HG02623 (cell line): ENCODE measurements at regions not wholly inside any gene's neighbourhood (a gene's known extent, or its start where the extent isn't known, plus 50 kb on each side); places are given as distances from the start of the nearest gene placed in this dataset.

Experiments
- ATAC-seq: cut with Tn5 transposase; IDR thresholded peaks from one replicate; pipeline ENCODE4 v1.9.1; 2021; ENCODE audit warnings: moderate library complexity; ENCODE audit not compliant: unreplicated experiment

DNA sequence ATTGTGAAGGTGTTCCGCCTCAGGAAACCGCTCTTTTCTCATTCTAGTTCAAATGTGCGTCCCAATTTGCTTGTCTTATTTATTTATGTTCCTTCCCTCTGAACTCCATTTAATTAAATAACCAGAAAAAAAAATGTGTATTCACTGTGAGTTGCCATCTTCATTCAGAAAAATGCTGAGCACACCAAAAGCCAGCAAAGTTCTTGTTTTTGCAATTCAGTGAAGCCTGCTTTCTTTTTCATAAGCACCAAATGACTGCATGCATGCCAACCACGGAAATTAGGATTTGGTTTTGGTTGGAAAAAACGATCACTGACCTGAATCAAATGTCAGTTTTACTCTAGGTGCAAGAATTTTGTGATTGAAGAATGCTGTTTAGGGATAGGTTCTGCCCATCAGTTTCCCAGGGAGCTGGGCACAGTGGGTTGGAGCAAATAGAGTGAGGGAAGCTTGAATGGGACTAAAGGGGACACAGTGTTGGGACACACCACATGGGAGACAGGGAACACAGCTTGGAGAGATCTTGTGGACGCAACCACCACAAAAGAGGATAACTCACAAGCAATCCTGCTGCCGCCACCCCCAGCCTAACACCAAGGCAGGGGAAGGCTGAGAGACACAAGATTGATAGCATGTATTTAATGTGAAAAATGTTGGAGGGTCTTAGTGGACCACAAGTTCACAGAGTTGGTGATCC, 183.4 kb upstream of the GALNT2 start:
- ATAC-seq: no peak

DNA sequence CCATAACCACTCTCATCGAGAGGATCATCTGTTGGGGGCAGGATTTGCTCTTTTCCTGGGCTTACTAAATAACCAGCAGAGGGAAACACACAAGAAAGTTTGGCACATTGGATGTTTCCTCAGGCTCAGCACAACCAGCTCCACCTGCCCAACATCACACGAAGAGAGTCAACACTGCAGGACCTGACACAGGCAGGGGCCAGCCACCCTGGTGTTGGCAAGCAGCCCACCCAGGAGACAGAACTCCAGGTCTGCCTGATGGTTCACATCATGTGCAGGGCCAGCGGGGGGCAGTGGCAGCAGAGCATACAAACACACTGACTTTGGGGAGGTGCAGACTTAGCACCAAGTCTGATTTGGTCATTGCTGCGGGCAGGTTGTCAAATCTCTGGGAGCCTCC, 182.3 kb upstream of the GALNT2 start:
- ATAC-seq: no peak

DNA sequence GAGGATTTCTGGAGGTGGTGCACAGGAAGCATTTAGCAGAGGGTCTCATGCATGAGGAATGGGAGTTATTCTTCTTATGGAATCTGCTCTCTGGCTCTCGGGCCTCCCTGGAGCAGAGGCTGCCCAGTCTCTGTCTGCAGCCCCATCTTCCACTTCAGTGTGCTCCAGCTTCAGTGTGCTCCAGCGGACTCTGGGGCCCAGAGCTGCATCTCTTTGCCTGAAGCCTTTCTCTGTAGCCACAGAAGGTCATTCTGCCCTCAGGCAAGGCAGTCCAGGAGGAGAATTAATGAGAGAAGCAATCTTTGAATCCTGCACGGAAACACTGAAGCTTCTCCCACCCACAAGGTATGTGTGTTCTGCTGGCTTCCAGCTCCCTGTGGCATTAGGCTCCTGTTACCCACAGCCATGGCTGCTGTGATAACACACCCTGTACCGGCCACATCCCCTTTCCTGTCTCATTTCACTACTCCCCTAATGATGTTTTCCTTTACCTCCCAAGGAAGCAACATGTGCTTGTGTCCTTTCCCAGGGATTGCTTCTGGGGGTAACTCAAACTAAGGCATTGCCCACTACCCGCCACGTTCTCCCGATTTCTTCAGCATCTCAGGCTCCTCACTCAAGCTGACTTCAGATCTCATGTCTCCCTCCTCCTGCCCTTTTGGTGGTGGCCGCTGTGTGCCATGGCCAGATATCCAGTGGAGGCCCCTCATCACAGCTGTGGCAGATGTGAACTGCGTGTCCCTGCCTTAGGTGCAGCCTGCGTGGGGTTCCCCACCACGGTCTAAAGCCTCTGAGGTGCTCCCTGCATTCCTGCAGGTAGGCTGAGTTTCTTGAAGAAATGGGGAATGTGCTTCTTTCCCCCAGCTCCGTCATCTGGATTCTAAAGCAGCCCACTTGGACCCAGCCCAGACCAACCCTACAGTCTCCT, 181.2 kb upstream of the GALNT2 start:
- no peak for ATAC-seq

DNA sequence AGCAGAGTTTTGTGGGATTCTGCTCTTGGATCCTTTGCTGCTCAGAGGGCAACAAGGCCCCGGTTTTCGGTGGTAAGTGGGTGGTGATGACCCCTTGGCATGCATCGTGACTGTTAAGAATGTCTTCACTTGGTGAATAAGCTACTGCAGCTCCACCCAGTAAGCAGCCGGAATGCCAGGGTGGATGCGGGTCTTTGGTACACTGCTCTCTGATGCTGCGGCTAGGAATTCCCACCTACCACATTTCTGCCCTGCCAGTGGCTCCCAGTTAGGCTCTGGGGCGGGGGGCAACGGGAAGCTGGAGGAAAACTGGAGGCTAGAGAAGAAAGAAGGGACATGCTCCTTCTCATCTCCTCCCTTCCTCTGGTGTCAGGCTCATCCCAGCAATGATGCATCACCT, 180.4 kb upstream of the GALNT2 start:
- no peak for ATAC-seq

DNA sequence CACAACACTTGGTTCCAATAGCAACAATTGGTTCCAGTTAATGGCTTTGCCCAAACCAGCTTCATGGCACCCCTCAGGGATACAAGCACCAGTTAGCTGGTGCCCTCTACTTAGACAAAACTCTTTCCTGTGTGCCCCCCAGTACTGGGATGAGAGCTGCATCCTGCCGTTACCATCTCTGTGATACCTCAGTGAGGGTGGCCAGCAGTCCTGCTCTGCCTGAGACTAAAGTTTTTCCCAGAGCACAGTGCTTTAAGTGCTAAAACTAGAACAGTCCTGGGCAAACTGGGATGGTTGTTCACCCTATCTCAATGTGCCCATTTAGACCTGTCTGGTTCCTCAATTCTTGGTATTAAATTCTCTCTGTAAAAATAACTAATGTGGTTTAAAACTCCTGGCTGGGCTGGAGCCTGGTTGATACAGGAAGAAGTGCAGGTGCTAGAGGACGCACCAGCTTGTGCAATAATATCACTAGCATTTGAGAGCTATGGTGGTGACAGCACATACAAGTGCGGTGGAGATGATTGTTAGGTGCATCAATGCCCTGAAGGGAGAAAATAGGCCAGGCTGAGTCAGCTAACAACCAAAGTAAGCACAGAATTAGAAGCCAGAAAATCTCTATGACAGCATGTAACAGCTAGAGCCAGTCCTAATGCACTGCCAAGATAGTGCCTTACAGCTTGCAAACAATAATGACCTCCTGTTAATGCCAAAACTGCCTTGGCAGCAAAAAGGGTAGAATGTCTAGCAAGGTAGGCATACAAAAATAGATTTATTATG, 179.8 kb upstream of the GALNT2 start:
- ATAC-seq: no peak

- ATAC-seq: no peak
Measured at GRCh38 chr1:229888157-229888556, 178.9 kb upstream of the GALNT2 start.

DNA sequence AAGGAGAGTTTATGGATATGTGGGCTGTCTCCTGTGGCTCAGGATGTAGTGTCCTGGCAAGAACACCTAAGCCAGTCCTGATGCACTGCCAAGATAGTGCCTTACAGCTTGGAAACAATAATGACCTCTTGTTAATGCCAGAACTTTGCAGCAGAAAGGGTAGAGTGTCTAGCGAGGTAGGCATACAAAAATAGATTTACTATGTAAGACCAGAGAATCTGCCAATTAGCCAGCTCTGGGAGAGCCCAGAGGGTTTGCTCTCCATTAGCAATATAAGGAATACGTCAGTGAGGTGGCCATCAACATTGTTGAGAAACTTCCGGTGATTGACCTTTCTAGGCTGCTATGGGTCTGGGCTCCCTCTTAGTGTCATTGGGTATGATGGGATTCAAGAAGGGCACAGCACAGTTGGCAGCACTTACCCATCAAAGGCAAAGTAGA, 178.5 kb upstream of the GALNT2 start:
- no peak for ATAC-seq

DNA sequence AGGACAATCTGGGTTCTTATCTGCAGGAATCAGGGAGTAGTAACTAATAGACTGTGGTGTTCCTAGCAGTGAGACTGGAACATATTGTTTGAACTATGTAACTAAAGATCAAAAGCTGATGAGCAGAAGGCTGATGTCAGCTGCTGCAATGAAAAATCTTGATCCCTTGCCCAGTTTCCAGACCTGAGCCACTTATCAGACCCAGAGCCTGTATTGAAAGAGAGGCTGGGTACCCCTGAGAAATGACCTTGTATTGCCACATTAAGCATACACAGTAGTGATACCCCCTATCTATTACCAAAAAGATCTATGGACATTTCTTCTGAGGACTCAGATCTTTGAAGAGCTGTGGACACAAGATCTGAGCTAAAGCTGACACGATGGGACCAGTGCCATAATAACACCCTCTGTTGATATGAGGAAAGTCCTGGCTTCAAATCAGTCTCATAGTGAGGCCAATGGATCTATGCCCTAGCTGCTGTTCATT, 178.0 kb upstream of the GALNT2 start:
- ATAC-seq: no peak

GRCh38 chr1:229891227-229891626, 175.8 kb upstream of the GALNT2 start:
- ATAC-seq: no peak

- ATAC-seq: no peak
Measured at GRCh38 chr1:229892515-229893117, 174.4 kb upstream of the GALNT2 start.

DNA sequence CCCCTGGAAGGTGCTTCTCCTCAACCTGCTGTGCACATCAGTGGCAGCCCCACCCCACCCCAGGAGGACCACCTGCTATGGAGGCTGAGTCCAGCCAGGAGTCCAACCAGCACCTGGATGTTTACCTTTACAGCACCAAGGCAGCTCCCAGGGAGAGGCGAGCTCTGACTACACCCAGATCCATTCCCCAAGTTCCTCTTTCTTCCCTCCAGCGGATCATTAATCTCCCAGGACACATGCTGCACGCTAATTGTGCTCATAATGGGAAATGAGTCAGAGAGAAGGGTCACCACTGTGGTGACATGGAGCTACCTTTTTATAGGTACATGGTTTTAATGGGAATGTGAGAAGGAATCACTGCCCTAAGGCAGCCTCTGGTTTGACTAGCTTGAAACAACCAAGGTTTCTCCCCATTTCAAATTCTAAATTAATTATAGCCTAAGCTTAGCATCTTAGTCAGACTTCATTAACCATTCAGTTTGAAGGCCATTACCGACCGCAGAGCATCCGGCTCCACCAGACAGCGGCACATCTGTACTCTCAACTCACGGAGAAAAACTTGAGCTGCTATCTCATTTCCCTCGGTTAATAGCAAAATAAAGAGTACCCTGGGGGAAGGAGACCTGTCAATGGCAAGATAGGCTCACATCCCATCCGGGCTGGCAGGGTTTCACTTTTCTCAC, 173.1 kb upstream of the GALNT2 start:
- ATAC-seq: no peak

DNA sequence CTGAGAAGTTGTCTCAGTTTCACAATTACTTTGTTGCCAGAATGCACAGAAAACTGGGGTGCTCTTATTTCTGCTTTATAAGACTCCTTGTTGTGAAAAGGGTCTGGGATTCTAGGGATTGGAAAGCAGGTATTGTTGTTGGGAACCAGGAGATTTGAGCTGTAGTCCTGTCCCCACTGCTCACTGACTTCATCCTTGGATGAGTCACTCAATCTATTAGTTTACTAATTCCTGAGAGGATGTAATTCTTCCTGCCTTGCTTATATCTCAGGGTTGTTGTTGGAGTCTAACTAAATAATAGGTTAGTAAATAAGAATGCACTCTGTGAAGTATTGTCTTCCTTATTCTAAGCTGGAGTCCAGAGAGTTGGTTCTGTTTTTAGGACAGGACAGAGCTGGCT, 172.5 kb upstream of the GALNT2 start:
- ATAC-seq: no peak

DNA sequence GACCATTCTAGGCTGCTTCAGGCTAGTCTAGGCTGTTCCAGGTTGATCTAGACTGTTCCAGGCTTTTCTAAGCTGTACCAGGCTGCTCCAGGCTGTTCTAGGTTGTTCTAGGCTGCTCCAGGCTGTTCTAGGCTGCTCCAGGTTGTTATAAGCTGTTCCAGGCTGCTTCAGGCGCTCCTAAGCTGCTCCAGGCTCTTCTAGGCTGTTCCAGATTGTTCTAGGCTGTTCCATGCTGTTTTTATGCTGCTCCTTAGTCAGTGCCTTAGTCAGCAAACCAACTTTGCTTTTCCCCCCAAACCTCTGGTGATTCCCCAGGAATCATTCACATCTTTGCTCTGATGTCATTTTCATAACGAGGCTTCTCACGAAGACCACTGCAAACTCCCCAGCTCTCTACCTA, 171.4 kb upstream of the GALNT2 start:
- no peak for ATAC-seq

DNA sequence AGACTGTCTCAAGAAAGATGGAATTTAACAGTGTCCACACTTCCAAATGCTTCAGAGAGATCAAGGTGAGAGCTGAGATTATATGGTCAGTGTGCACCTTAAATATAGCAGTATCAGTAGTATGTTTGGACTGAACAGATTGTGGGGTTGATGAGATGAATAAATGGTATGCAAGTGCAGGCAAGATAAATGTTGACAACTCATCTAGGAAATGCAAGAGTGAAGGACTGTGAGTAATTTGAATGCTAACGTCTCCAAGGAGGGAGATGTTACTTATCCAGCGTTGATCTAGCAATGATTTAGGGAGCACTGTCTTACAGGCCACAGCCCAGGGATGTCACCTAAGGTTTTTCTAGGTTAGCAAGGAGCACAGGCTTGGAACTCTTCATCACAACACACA, 170.7 kb upstream of the GALNT2 start:
- ATAC-seq: no peak

DNA sequence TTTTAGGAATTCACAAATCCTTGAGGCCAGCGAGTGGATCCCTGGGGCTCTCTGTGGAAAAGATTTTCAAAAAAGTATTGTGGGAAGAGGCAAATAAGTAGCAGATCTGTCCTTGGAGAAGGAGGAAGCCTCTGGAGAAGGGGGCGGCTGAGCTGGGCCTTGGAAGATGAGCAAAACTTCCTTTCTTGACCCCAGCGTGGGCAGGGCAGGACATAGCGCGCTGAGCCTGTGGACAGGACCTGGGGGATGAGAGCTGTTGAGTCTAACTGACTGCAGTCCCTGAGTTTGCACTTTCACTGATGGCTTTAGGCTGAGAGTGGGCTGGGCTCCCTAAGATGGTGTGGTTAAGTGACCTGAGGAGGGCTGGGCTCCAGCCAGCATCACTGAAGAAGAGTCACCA, 170.2 kb upstream of the GALNT2 start:
- ATAC-seq: no peak

GRCh38 chr1:229897501-229897900, 169.5 kb upstream of the GALNT2 start:
- ATAC-seq: no peak

GRCh38 chr1:229900220-229900619, 166.8 kb upstream of the GALNT2 start:
- ATAC-seq: no peak

DNA sequence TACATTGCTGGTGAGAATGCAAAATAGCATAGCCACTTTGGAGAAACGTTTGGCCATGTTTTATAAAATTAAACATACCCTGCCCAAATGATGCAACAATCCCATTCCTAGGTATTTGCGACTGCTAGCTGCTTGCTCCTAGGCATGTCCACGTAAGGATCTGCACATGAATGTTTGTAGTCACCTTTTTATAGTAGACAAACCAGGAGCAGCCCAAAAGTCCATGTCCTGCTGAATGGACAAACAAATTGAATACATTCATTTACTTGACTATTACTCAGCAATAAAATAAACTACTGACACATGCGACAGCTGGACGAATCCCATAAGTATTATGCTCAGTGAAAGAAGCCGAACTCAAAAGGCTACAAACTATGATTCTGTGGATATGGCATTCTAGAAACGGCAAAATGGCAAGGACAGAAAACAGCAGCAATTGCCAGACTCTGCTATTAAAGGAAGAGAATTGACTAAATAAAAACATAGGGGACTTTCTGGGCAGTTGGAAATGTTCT, 161.9 kb upstream of the GALNT2 start:
- ATAC-seq: no peak

- ATAC-seq: no peak
Measured at GRCh38 chr1:229905652-229906051, 161.4 kb upstream of the GALNT2 start.
